Lung (tissue), 11 donors: ENCODE measurements at regions not wholly inside any gene's neighbourhood (a gene's known extent, or its start where the extent isn't known, plus 50 kb on each side); places are given as distances from the start of the nearest gene placed in this dataset.

Experiments used
- ATAC-seq: fragments of 200-7000 bp; cut with Tn5 transposase; one replicate; pipeline ENCODE4 v1.9.1; 2020; ENCODE audit warnings: moderate number of reproducible peaks; ENCODE audit not compliant: insufficient read depth, low FRiP score
- DNase-seq, 3 donors: peaks; one replicate each; pipeline ENCODE4 v3.0.0-alpha.2; 2013 to 2017
- H3K27ac ChIP-seq, 2 donors: one replicate each; pipeline ENCODE4 v1.5.1; 2013; ENCODE audit warnings: mild to moderate bottlenecking in 2 of 2, moderate library complexity in 2 of 2, control low read depth in 1 of 2, inconsistent platforms in 1 of 2, low read depth in 1 of 2, low read length in 1 of 2
- H3K27me3 ChIP-seq, 3 donors: one replicate each; pipeline ENCODE4 v1.5.1; 2013; ENCODE audit warnings: low read length in 2 of 3; ENCODE audit not compliant: control insufficient read depth in 3 of 3, insufficient read depth in 3 of 3
- H3K36me3 ChIP-seq, 4 donors: one replicate each; pipeline ENCODE4 v1.5.1; 2013; ENCODE audit warnings: low read length in 4 of 4, mild to moderate bottlenecking in 1 of 4, moderate library complexity in 1 of 4; ENCODE audit not compliant: control insufficient read depth in 4 of 4, insufficient read depth in 4 of 4
- H3K4me1 ChIP-seq, 5 donors: one replicate each; pipeline ENCODE4 v1.5.1; 2013; ENCODE audit warnings: low read length in 5 of 5, mild to moderate bottlenecking in 2 of 5, moderate library complexity in 1 of 5; ENCODE audit not compliant: control insufficient read depth in 5 of 5, insufficient read depth in 5 of 5
- H3K4me3 ChIP-seq: one replicate; pipeline ENCODE4 v1.5.1; 2013; ENCODE audit warnings: mild to moderate bottlenecking, control low read depth, moderate library complexity
- H3K9ac ChIP-seq, 2 donors: one replicate each; pipeline ENCODE4 v1.5.1; 2013; ENCODE audit warnings: low read length in 2 of 2, control low read depth in 1 of 2; ENCODE audit not compliant: insufficient read depth in 1 of 2
- H3K9me3 ChIP-seq, 4 donors: one replicate each; pipeline ENCODE4 v1.5.1; 2013; ENCODE audit warnings: low read length in 3 of 4, mild to moderate bottlenecking in 1 of 4, moderate library complexity in 1 of 4; ENCODE audit not compliant: control insufficient read depth in 4 of 4, insufficient read depth in 3 of 4
- WGBS, 2 donors: extraction: QIAGEN DNeasy Blood & Tissue Kit; methylation state at CpG; one replicate each; pipeline ENCODE4 v1.1.7; 2013; 5-methylcytosine and 5-hydroxymethylcytosine counted together
- TF ChIP-seq, protein P1 (sequence below): IDR thresholded peaks from 2 replicates; pipeline ENCODE4 v1.5.1; 2012; ENCODE audit warnings: mild to moderate bottlenecking; ENCODE audit errors: control extremely low read depth, extremely low read depth
- donor health status: control.
- donor health status: control.
- donor health status: Bipolar disorder and iron deficiency.
- donor health status: healthy.
- donor health status: DM: yes; HTN: yes; CAD: no.

DNA sequence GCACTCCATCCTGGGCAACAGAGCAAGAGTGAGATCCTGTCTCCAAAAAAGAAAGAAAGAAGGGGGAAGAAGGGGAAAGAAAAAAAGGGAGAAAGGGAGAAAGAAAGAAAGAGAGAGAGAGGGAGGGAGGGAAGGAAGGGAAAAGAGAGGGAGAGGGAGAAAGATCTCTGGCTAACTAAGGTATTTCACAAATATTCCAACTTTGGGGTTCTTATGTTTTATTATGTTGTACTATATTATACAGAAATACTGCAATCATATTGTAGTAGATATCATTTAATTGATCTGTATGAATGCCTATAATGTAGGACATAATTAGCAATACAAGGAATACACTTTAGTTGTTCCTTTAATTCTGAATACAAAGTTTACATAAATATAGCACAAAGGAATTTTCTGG is 70.1 kb upstream of the STAM2 start:
- Histone ChIP-seq H3K9ac (no peak overlapping the region), H3K4me1 (peaks cover 0 to 7% (median 5%) of the 10 kb centered on the region in 5 donors), H3K4me3 (no peak overlapping the region), H3K27me3 (no peaks in the 10 kb centered on the region), H3K36me3 (no peaks in the 10 kb centered on the region), H3K27ac (no peak overlapping the region), H3K9me3 (no peaks in the 10 kb centered on the region)
- DNase-seq, result no peak
- TF ChIP-seq, protein P1, sequence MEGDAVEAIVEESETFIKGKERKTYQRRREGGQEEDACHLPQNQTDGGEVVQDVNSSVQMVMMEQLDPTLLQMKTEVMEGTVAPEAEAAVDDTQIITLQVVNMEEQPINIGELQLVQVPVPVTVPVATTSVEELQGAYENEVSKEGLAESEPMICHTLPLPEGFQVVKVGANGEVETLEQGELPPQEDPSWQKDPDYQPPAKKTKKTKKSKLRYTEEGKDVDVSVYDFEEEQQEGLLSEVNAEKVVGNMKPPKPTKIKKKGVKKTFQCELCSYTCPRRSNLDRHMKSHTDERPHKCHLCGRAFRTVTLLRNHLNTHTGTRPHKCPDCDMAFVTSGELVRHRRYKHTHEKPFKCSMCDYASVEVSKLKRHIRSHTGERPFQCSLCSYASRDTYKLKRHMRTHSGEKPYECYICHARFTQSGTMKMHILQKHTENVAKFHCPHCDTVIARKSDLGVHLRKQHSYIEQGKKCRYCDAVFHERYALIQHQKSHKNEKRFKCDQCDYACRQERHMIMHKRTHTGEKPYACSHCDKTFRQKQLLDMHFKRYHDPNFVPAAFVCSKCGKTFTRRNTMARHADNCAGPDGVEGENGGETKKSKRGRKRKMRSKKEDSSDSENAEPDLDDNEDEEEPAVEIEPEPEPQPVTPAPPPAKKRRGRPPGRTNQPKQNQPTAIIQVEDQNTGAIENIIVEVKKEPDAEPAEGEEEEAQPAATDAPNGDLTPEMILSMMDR, result no peak
- ATAC-seq, result no peak

DNA sequence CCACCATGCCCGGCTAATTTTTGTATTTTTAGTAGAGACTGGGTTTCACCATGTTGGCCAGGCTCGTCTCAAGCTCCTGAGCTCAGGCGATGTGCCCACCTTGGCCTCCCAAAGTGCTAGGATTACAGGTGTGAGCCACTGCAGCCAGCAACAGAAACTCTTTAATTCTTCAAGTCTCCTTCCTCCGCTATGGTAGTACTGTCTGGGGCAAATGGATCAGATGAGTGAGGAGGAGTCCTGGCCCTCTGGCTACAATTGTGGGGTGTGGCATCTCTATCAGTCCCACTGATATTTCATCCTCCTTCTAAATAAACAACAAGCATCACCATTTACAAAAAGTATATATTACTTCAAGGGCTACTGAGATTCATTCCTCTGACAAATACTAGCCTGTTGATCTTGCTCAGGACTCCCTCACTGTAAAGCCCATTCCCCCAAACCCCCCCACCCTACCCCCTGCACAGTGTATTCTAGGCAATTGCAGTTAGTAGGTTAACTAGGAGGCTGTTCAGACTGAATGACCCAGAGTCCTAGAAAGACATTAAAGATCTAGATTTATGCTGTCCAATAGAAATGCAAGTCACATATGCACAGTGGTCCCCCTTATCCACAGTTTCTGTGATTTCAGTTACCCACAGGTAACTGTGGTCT is 71.2 kb upstream of the STAM2 start:
- 90 to 93% methylated on average over 4 of the region's 4 CpGs for WGBS, 2 donors
- Histone ChIP-seq H3K9ac (no peak overlapping the region), H3K27me3 (no peaks in the 10 kb centered on the region), H3K4me1 (peaks cover 0 to 16% (median 2%) of the 10 kb centered on the region in 5 donors), H3K27ac (no peak overlapping the region), H3K9me3 (no peaks in the 10 kb centered on the region), H3K36me3 (no peaks in the 10 kb centered on the region), H3K4me3 (no peak overlapping the region)
- TF ChIP-seq, protein P1, result no peak
- DNase-seq, result no peak
- ATAC-seq, result no peak

- Histone ChIP-seq H3K36me3 (no peaks in the 10 kb centered on the region), H3K27me3 (no peaks in the 10 kb centered on the region), H3K4me1 (peaks cover 0 to 20% (median 2%) of the 10 kb centered on the region in 5 donors), H3K9ac (no peak overlapping the region), H3K27ac (no peak overlapping the region), H3K4me3 (no peak overlapping the region), H3K9me3 (no peaks in the 10 kb centered on the region)
- 92 to 95% methylated on average over 2 of the region's 2 CpGs for WGBS, 2 donors
- TF ChIP-seq, protein P1, result no peak
- ATAC-seq (no peak), DNase-seq (no peak)
Observed at GRCh38 chr2:152247337-152247695, 71.8 kb upstream of the STAM2 start.
